ENCODE measurements at regions not wholly inside any gene's neighbourhood (a gene's known extent, or its start where the extent isn't known, plus 50 kb on each side); places are given as distances from the start of the nearest gene placed in this dataset.

- Histone ChIP-seq H3K27me3 (no peaks in the 10 kb centered on the region), H3K9me3 (no peaks in the 10 kb centered on the region), H3K36me3 (no peaks in the 10 kb centered on the region), H3K27ac (no peak overlapping the region), H3K4me3 (no peak overlapping the region), H3K4me1 (no peaks in the 10 kb centered on the region)
- TF ChIP-seq POLR2AphosphoS5 (IDR thresholded peaks at IDR 0.05) (no peak), POLR2A (IDR thresholded peaks at IDR 0.05) (no peak), CTCF (IDR thresholded peaks at IDR 0.05) (no peak)
- no peak for DNase-seq (ENCODE audit: low spot score in 2 of 2)
- intact Hi-C loops (cut with DNase I; ENCODE audit: low total_unique reads) = no loop called here
Observed at GRCh38 chr10:1938317-1938716, 201.0 kb upstream of the ADARB2 start.

GRCh38 chr10:1935912-1936311 is 198.6 kb upstream of the ADARB2 start:
- Histone ChIP-seq H3K4me1 (no peaks in the 10 kb centered on the region), H3K9me3 (no peaks in the 10 kb centered on the region), H3K27me3 (peaks cover 0 to 9% of the 10 kb centered on the region in 2 donors), H3K27ac (no peak overlapping the region), H3K4me3 (no peak overlapping the region), H3K36me3 (no peaks in the 10 kb centered on the region)
- no peak for TF ChIP-seq CTCF (IDR thresholded peaks at IDR 0.05)
- no peak for TF ChIP-seq POLR2A (IDR thresholded peaks at IDR 0.05)
- TF ChIP-seq POLR2AphosphoS5 (IDR thresholded peaks at IDR 0.05) = no peak
- no peak for DNase-seq (ENCODE audit: low spot score in 2 of 2)
- intact Hi-C loops (cut with DNase I; ENCODE audit: low total_unique reads) = no loop called here

- Histone ChIP-seq H3K27me3 (peaks cover 0 to 9% of the 10 kb centered on the region in 2 donors), H3K27ac (no peak overlapping the region), H3K4me3 (no peak overlapping the region), H3K9me3 (no peaks in the 10 kb centered on the region), H3K36me3 (no peaks in the 10 kb centered on the region), H3K4me1 (no peaks in the 10 kb centered on the region)
- TF ChIP-seq POLR2A (IDR thresholded peaks at IDR 0.05) = no peak
- no peak for TF ChIP-seq CTCF (IDR thresholded peaks at IDR 0.05)
- TF ChIP-seq POLR2AphosphoS5 (IDR thresholded peaks at IDR 0.05) = no peak
- intact Hi-C loops (cut with DNase I; ENCODE audit: low total_unique reads) = no loop called here
- DNase-seq (ENCODE audit: low spot score in 2 of 2) = no peak
Observed at GRCh38 chr10:1933215-1933614, 195.9 kb upstream of the ADARB2 start.

GRCh38 chr10:1932692-1933094 is 195.4 kb upstream of the ADARB2 start:
- Histone ChIP-seq H3K27ac (no peak overlapping the region), H3K36me3 (no peaks in the 10 kb centered on the region), H3K4me3 (no peak overlapping the region), H3K4me1 (no peaks in the 10 kb centered on the region), H3K9me3 (no peaks in the 10 kb centered on the region), H3K27me3 (peaks cover 0 to 9% of the 10 kb centered on the region in 2 donors)
- TF ChIP-seq POLR2AphosphoS5 (IDR thresholded peaks at IDR 0.05) = no peak
- TF ChIP-seq POLR2A (IDR thresholded peaks at IDR 0.05) = no peak
- TF ChIP-seq CTCF (IDR thresholded peaks at IDR 0.05) = no peak
- DNase-seq (ENCODE audit: low spot score in 2 of 2) = no peak
- intact Hi-C loops (cut with DNase I; ENCODE audit: low total_unique reads) = no loop called here

GRCh38 chr10:1928606-1929005 is 191.3 kb upstream of the ADARB2 start:
- Histone ChIP-seq H3K27me3 (peaks cover 0 to 9% of the 10 kb centered on the region in 2 donors), H3K4me3 (no peak overlapping the region)
- intact Hi-C loops (cut with DNase I; ENCODE audit: low total_unique reads) = no loop called here

More at GRCh38 chr10:1928606-1929005, 191.3 kb upstream of the ADARB2 start:
- H3K36me3 ChIP-seq = no peaks in the 10 kb centered on the region
- no peak for DNase-seq (ENCODE audit: low spot score in 2 of 2)
- H3K9me3 ChIP-seq = no peaks in the 10 kb centered on the region
- H3K4me1 ChIP-seq = no peaks in the 10 kb centered on the region
- H3K27ac ChIP-seq = no peak overlapping the region
- TF ChIP-seq CTCF (IDR thresholded peaks at IDR 0.05) = no peak
- no peak for TF ChIP-seq POLR2A (IDR thresholded peaks at IDR 0.05)
- no peak for TF ChIP-seq POLR2AphosphoS5 (IDR thresholded peaks at IDR 0.05)
